A673 (cell line): ENCODE measurements at regions not wholly inside any gene's neighbourhood (a gene's known extent, or its start where the extent isn't known, plus 50 kb on each side); places are given as distances from the start of the nearest gene placed in this dataset.

ENCODE experiments used
- CTCF ChIP-seq: fragments of 300-800, 200-600 bp; sonication (generic); conservative IDR thresholded peaks from 2 replicates; pipeline ENCODE4 v1.5.1; 2017; ENCODE audit warnings: low read depth, mild to moderate bottlenecking, antibody characterized with exemption, low read length, moderate library complexity, mixed read lengths
- EZH2 ChIP-seq: fragments of 200-600 bp; sonication (generic); IDR thresholded peaks from 2 replicates; pipeline ENCODE4 v1.6.1; 2017; ENCODE audit warnings: borderline replicate concordance, low read depth, mild to moderate bottlenecking, mixed read lengths, antibody characterized with exemption, low read length; ENCODE audit not compliant: poor library complexity, severe bottlenecking

- TF ChIP-seq EZH2 (no peak), CTCF (no peak)
Measured at GRCh38 chr11:121944556-121945230, 171.3 kb downstream of the BLID start.
